ENCODE measurements at regions not wholly inside any gene's neighbourhood (a gene's known extent, or its start where the extent isn't known, plus 50 kb on each side); places are given as distances from the start of the nearest gene placed in this dataset.

DNA sequence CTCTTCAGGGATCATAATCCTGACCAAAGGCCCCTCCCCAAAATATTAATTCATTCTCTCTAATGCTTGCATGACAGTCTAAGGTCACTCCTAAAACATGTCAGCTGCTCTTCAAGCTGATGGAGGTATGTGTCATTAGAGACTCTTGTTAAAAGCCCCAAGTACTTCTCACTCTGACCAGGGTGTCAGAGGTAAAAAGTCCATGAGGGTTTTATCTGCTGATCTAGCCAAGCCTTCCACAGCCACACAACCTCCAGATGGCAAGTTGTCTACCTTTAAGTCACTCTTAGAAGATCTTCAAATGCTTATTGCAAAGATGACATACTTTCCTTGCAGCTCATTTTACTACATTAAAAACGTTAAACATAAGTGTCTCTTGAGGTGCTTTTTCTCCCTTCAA is 83.6 kb upstream of the ETAA1 start:
- TF ChIP-seq GATA3 (IDR thresholded peaks at IDR 0.05; ENCODE audit: low read depth, low read length) (no peak), GATA2 (IDR thresholded peaks at IDR 0.05; ENCODE audit: low read depth, low read length) (no peak)

DNA sequence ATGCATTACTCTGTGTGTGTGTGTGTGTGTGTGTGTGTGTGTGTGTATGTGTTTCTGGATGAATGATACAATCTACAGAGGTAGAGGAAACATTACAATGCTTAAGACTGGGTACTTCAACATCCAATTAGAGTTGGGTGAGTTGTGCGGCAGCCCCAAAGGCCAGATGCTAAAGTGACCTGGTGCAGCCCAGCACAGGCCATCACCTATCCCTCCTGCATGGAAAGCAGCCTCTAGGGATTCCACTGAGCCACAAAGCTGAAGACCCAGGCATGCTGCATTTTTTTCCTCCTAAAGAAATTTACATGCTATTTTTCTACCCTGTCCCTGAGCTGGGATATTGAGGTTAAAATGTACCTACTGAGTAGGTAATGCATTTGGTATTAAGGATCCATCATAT is 79.1 kb upstream of the ETAA1 start:
- TF ChIP-seq GATA3 (IDR thresholded peaks at IDR 0.05; ENCODE audit: low read depth, low read length): no peak
- TF ChIP-seq GATA2 (IDR thresholded peaks at IDR 0.05; ENCODE audit: low read depth, low read length): no peak

DNA sequence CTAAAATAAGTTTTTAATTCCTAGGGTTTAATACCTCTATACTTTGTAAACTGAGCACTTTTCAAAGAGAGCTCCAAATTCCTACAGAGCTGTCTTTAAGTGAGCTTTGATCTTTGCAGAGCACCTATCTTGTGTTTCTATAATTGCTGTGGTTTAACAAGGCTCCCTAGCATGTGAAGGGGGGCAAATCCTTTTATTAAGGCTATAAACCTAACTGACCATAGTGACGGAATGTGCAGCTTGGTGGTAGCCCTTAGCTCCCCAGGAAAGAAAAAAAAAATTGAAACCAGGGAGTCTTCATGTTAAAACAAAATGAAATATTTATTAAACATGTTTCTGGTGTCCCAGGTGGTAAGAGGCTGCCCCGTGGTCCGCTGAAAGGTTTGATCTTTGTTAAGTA is 78.6 kb upstream of the ETAA1 start:
- TF ChIP-seq GATA2 (IDR thresholded peaks at IDR 0.05; ENCODE audit: low read depth, low read length) (no peak), GATA3 (IDR thresholded peaks at IDR 0.05; ENCODE audit: low read depth, low read length) (no peak)

DNA sequence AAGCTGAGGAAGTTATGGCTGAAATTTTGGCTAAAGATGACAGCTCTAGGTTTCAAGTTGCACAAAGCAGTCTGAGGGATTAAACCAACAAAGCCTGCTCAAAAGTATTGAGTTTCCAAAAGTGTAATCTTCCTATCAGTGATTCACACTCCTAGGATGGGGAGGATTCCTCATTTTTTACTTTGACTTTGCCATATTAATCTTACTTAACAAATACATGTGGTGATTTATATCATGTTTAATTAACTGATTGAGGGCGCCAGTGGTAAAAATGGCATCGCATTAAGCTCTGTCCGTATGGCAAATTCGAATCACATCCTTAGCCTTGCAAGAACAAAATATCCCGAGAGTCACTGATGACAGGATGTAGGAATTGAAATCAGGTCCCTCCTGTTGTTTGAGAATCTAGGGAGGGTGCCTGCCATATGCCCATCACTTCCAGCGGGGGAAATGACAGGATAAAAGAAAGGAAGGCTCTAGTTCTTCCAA is 78.1 kb upstream of the ETAA1 start:
- TF ChIP-seq GATA2 (IDR thresholded peaks at IDR 0.05; ENCODE audit: low read depth, low read length) (no peak), GATA3 (IDR thresholded peaks at IDR 0.05; ENCODE audit: low read depth, low read length) (no peak)

DNA sequence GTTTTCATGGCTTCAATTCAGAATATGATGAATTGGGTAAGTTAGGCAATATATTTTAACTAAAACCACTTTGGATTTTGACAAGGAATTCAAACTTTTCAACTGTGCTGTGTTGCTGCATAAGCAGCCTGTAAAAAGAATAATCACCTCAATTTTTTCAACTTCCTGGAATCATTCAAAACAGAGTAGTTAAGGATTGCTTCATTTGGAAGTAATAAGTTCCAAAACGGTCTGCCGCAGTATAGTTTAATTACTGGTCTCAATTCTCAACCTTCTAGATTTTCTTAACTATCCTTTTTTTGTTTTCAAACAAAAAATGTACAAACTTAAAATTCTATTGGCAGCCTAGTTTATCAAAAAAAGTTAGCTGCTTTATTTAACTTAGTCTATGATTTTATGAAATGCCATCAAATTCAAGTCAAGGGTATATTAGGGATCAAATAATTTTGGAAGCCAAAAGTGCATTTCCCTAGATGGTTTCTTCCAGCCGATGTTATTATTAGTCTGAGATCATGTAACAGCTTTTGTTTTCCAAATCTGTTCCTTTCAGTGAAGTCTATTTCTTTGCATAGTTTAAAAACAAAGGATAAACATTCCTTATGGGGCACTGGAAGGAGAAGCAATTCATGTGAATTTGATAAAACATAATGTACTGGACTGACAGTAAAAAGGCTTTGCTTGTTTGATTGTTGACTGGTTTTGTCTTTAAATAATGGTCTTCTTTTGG is 76.1 kb upstream of the ETAA1 start:
- TF ChIP-seq GATA2 (IDR thresholded peaks at IDR 0.05; ENCODE audit: low read depth, low read length): no peak
- TF ChIP-seq GATA3 (IDR thresholded peaks at IDR 0.05; ENCODE audit: low read depth, low read length): no peak

DNA sequence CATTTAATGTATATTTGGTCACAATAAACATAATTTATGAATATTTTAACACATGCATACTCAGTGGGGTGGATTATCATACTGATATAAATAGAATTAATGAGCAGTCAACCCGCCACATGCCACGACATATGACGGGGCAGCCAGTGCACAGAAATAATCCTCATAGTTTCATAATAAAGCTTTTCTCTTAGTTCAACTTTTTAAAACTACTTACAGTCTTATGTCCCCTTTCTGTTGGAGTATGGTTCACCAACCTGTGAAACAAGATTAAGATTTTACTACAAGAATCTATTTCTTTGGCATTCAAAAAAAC is 75.6 kb upstream of the ETAA1 start:
- TF ChIP-seq GATA2 (IDR thresholded peaks at IDR 0.05; ENCODE audit: low read depth, low read length) (no peak), GATA3 (IDR thresholded peaks at IDR 0.05; ENCODE audit: low read depth, low read length) (no peak)

DNA sequence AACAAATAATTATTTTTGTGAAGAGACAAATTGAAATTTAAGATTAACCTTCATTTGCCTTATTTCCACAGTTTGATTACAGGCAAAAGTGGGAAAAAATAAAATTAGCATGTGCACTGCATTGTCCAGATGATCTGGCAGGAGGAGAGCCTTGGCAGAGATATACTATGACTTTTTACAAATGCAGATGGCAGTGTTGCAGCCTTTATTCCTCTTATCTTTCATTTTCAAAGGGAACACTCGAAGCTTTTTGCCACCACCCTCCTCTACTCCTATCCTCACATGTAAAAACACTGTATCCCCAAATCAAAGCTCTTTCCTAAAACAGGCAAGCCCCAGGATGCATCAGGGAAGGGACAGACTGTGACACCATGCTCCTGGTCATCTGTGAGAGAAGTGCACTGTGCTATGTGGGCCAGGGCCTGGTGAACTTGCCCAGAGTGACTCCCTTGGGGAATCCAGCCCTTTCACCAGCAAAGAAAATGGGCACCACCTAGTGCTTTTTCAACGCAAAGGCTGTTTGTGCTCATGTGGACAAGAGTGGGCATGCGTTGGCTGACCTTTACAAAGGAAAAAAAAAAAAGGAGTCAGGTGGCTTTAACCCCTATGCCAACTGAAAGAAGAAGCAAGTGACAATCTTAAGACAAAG is 74.7 kb upstream of the ETAA1 start:
- peak; percentile 47; the same call in 1 of the 2 replicates for TF ChIP-seq GATA2 (IDR thresholded peaks at IDR 0.05; ENCODE audit: low read depth, low read length)
- no peak for TF ChIP-seq GATA3 (IDR thresholded peaks at IDR 0.05; ENCODE audit: low read depth, low read length)

DNA sequence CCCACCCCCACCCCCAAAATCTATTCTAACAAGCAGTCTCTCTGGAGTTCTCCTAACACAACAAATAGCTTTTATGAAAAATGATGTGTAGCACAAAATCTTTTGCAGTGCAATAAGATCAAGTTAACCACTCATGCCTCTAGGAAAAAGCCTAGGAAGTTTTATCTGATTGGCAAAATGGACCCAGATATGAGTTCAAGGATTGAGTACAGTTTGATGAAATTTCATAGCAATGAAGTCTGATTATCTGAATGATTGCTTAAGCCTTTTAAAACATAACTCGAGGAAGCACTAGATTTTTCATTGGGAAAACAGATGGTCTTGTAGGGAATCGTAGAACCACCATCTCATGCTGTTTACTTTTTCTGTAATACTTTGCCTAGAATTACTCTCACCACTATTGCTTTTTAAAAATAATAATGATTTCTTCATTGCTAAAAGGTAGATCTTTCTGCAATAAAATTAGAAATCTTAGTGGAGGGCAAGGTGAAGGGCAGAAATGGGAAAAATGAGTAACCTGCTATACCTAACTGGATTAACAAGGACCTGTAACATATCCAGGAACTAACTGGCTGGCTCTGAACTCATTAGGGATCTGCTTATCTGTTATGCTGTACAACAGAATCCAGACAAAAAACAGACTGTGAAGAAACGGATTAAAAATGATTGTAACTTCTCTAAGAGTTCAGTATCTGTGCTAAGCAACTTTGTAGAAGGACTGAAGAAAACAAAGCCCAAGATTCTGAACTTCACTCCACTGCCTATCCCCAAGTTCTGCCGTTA is 73.7 kb upstream of the ETAA1 start:
- TF ChIP-seq GATA3 (IDR thresholded peaks at IDR 0.05; ENCODE audit: low read depth, low read length): peak; percentile 93
- TF ChIP-seq GATA2 (IDR thresholded peaks at IDR 0.05; ENCODE audit: low read depth, low read length): peak; percentile 85

DNA sequence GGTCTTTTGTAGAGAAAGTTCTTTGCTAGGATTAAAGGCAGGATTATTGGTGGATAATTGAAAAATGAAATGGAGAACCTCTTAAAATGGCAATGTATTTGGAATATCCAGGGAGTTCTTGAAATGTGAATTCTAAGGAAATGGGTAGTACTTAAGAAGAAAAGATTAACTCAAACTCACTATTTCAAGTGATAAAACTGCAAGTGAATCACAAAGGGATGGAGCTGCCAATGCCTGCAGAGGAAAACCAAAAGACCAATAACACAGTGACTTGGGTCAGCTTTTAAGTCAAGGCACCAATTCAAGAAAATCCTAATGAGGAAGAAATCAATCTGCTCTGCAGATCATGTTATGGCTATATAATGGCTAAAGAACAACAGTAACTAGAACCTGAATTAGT is 67.6 kb upstream of the ETAA1 start:
- TF ChIP-seq GATA2 (IDR thresholded peaks at IDR 0.05; ENCODE audit: low read depth, low read length) (no peak), GATA3 (IDR thresholded peaks at IDR 0.05; ENCODE audit: low read depth, low read length) (no peak)

DNA sequence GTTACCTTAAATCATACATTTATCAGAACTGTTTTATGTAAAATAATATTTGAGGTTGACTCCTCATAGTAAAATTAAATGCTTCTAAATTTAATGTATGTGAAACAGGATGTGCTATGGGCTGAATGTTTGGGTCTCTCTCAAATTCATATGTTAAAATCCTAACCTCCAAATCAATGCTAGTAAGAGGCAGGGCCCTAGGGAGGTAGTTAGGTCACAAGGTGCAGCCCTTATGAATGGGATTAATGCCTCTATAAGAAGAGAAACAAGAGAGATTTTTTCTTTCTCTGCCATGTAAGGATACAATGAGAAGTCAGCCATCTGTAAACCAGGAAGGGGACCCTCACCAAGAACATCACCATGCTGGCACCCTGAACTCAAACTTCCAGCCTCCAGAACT is 67.2 kb upstream of the ETAA1 start:
- TF ChIP-seq GATA2 (IDR thresholded peaks at IDR 0.05; ENCODE audit: low read depth, low read length) (no peak), GATA3 (IDR thresholded peaks at IDR 0.05; ENCODE audit: low read depth, low read length) (no peak)

DNA sequence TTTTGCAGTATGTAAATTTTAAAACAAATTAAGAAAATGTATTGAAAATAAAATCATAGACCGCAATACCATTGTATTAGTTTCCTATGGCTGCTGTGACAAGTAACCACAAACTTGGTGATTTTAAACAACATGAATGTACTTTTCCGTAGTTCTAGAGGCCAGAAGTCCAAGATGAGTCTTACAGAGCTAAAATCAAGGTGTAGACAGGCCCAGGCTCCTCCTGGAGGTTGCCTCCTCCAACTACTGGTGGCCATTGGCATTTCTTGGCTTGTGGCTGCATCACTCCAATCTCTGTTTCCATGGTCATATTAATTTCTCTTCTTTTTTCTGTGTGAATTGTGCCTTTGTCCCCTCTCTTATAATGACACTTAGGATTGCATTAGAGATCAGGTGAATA is 59.2 kb upstream of the ETAA1 start:
- TF ChIP-seq GATA2 (IDR thresholded peaks at IDR 0.05; ENCODE audit: low read depth, low read length) (no peak), GATA3 (IDR thresholded peaks at IDR 0.05; ENCODE audit: low read depth, low read length) (no peak)

DNA sequence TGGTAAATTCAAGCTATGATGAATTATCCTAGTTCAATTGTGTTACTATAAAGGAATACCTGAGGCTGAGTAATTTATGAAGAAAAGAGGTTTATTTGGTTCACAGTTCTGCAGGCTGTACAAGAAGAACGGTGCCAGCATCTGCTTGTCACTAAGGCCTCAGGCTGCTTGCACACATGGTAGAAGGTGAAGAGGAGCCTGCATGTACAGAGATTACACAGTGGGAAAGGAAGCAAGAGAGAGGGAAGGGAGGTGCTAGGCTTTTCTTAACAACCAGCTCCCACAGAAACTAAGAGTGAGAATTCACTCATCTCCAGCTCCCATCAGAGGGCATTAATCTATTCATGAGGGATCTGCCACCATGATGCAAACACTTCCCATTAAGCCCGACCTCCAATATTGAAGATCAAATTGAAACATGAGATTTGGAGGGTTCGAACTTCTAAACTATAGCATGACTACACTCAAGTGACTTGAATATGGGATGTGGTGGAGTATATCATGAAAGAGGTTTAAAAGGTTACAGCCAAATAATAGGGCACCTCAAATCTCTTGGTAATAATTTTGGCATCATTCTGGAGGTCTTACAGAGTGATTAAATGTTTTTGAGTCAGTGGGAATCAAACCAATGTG is 58.4 kb upstream of the ETAA1 start:
- TF ChIP-seq GATA2 (IDR thresholded peaks at IDR 0.05; ENCODE audit: low read depth, low read length) (no peak), GATA3 (IDR thresholded peaks at IDR 0.05; ENCODE audit: low read depth, low read length) (no peak)

DNA sequence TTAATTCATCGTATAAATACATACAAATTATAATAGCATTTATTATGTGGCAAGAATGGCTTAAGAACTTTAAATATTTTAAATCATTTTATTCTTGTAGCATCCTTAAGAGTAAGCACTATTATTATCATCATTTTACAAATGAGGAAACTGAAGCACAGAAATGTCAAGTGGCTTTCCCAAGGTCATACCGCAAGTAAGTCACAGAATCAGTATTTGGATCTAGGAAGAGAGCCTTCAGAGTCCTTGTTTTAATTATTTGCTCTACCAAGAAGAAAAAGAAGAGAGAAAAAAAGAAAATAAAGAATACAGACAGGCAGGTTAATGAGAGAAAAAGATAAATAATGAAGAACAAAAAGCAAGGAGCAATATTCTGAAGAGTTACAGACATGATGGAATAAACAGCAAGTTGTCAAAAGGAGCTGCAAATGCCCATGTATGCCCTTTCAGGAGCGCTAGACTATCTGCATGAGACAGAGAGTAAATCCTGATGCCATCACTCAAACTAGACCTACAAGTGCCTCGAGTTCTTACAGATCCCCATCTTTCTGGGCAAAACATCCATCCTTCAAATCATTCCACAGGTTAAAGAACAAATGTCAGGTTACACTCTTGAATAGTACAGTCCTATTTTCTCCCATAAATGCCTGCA is 57.8 kb upstream of the ETAA1 start:
- no peak for TF ChIP-seq GATA3 (IDR thresholded peaks at IDR 0.05; ENCODE audit: low read depth, low read length)
- no peak for TF ChIP-seq GATA2 (IDR thresholded peaks at IDR 0.05; ENCODE audit: low read depth, low read length)

All from SH-SY5Y (cell line).